ENCODE measurements at regions not wholly inside any gene's neighbourhood (a gene's known extent, or its start where the extent isn't known, plus 50 kb on each side); places are given as distances from the start of the nearest gene placed in this dataset.
A peak's percentile ranks its signal among the peaks of the same experiment; 100 is the strongest.
"Not testable (repeated sequence)": the region's sequence is repeated elsewhere in the genome, so short reads cannot be mapped to it uniquely, and the experiment has no call there.

DNA sequence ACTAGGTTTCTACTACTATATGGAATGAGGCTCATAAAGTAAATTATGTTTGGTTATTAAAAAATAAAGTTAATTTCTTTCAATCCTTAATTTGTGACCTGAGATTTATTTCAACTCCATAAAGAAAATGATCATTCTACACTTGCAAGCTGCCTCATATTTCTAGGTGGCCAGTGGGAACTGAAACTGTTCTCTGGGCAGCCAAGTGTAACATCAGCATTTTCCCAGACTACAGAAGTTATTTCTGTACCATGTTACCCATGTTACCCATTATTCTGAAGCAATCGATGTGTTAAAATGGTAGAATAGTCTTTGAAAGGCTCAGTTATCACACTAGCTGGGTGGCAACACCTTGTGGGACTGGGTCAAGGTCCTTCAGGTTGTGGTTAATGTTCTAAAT is 139.3 kb upstream of the FBXO11 start:
- no peak for DNase-seq

DNA sequence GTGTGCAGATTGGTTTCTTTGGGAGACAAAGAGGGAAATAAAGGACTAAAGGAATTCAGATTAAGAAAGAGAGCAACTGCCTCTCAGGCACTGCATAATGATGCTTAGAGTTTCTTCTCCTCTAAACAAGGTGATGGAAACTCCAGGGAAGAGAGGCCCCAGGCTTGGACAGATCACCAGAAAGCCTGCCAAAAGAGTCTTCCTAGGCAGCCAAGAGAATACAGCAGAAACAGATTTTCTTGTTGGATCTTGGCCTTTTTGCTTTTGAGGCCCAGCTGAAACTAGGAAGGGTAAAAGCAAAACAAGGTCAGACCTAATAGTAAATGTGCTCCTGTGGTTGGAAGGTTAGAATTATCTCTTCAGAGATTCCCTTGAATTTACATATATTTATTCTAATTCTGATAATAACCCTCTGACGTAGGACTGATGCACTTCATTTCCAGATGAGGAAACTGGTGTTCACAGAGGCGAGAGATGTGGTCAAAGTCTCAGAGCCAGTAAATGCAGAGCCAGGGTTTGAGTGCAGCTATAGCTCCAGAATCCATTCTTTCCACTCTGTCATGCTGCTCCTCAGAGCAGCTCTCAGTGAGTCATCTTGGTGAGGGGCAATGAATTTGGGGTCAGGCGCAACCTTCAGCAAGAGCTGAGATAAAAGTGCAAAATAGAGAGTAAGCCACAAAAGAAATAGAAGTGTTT is 142.3 kb upstream of the FBXO11 start:
- peak; percentile 34 for DNase-seq

DNA sequence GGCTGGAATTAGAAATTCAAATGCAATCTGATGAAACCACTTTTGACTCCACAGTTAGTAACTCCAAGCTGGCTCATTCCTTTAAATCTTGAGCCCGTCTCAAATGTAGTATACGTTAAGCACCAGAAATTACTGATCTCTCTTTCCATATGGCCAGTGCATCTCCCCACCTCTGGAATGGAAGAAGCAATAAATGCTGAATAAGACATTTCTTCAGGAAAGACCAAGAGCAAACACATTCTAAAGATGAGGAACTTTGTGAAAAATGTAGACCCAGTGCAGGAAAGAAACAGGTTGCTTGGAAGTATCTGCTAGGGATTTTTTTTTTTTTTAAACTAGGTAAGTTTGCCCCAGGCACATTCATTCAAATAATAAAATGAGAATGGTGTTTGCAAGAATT is 143.1 kb upstream of the FBXO11 start:
- DNase-seq: peak; percentile 19

- no peak for DNase-seq
Measured at GRCh38 chr2:48050711-48051110, 144.4 kb upstream of the FBXO11 start.

DNA sequence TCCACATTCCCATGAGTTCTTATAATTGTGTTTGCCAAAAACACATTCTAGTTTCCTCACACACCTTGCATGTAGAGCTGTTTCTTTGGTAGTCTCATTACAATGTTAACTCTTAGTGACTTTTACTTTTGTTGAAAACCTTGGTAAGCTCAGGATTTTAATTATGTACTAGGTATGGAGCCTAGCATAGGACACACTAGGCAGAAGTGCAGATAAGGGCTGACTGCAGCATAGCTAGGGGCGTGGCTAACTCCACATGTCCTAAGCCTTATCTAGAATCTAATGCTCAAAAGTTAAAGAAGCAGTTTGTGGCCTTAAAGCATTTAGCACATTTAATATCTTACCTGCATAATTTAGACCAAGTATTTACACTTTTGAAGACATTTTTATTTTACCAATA is 153.7 kb upstream of the FBXO11 start:
- no peak for DNase-seq

DNA sequence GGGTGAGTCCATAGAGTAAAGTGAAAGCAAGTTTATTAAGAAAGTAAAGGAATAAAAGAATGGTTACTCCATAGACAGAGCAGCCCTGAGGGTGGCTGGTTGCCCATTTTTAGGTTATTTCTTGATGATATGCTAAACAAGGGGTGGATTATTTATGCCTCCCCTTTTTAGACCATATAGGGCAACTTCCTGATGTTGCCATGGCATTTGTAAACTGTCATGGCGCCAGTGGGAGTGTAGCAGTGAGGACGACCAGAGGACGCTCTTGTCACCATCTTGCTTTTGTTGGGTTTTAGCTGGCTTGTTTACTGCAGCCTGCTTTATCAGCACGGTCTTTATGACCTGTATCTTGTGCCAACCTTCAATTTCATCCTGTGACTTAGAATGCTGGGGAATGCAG is 155.4 kb upstream of the FBXO11 start:
- not testable (repeated sequence) for DNase-seq

GRCh38 chr2:48065096-48065495 is 158.8 kb upstream of the FBXO11 start:
- no peak for DNase-seq

DNA sequence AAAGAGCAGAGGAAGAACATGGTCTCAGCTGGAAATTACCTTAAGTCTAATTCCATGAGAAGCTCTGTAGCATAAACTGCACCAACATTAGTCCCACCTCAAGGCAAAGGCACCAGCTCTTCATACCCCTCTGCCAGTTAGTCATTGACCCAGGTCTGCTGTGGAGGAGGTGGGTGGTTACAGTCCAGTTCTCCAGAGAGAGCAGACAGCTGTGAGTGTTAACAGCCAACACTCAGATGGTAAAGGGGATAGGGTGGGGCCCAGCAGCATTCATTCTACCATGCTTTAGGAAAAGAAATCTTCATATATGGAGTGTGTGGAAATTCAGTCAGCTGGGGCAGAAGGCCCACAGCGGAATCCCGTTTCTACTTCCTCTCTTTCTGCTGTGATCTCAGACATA is 159.7 kb upstream of the FBXO11 start:
- no peak for DNase-seq

DNA sequence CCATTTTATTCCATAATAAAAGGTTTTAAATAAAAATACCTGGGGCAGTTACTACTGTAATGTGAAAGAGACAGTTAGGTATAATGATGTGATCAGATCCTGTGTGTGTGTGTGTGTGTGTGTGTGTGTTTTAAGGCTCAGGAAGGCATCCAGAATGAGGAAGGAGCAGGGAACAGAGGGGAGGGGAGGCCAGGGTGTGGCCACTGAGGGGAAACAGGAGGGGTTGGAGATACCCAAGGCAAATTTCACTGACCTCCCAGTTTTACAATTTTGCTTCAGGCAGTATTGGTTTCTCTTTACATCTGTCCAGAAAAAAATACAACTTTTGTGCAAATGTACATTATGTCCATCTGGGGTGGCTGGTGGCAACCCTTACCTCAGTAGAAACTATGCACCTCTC is 163.5 kb upstream of the FBXO11 start:
- DNase-seq: no peak

- DNase-seq: no peak
Measured at GRCh38 chr2:48070415-48070814, 164.1 kb upstream of the FBXO11 start.

DNA sequence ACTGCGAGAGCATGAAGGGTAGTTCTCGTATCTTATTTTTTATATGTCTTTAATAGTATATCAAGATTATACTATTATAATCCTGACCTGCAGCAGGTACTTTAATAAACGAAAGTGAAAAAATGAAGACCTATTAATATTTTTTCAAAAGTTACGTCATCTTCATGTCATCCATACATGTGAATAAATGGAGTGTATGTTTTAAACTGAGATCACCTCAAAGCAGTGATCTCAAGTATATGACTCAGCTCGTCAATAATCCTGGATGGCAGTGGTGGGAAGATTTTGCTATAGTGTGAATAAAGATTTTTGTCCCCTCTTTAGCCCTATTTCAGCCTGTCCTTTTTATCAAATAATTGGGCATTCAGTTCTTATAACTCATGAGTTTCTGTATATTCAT is 166.3 kb upstream of the FBXO11 start:
- no peak for DNase-seq

- no peak for DNase-seq
Measured at GRCh38 chr2:48075631-48076030, 169.3 kb upstream of the FBXO11 start.

DNA sequence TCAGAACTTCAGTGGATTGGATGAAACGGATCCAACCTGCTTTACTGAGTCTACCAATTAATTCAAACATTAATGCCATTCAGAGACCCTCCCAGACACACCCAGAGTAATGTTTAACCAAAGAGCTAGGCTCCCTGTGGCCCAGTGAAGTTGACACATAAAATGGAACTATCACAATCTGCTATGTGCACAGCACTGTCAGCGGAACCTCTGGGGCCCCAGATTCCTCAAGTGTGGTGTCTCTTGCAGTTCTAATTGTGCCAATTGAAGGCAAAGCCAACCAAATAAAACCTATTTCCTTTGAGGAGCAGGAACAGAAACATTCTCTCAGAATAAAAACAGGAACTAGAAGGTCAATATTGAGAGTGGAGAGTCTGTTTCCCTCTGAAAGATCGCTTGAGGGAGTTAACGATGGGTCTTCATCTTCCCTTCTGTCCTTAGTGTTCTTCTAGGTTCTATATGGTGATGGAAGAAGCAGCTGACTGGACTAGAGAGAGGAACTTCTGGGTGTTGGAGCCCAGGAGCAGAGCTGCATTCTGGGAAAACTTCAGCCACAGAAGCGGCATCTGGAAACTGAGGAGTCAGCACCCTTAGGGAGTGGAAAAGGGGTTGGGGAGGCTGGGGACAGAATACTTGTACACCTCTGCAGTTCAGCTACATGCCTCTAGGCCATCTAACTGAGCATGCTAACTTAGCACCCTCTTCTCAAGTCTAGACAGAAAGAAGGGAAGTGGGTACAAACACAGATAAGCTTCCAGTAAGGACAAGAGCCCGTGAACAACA is 174.4 kb upstream of the FBXO11 start:
- DNase-seq: no peak

DNA sequence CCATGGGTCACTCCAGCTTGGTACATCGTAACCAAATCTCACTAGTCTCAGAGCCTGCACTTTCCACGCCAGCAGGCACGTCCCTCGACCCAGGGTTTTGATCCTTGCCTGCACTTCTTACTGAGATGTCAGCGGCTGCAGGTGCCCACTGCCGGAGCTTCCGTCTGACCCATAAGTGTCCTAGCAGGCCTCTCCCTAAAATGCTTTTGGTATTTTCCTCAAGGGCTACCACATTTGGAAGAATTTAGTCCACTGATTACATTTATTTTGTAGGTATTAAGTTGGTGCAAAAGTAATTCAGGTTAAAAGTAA is 175.0 kb upstream of the FBXO11 start:
- no peak for DNase-seq

- DNase-seq: no peak
Measured at GRCh38 chr2:48085888-48086287, 179.6 kb upstream of the FBXO11 start.

- no peak for DNase-seq
Measured at GRCh38 chr2:48088994-48089393, 182.7 kb upstream of the FBXO11 start.

DNA sequence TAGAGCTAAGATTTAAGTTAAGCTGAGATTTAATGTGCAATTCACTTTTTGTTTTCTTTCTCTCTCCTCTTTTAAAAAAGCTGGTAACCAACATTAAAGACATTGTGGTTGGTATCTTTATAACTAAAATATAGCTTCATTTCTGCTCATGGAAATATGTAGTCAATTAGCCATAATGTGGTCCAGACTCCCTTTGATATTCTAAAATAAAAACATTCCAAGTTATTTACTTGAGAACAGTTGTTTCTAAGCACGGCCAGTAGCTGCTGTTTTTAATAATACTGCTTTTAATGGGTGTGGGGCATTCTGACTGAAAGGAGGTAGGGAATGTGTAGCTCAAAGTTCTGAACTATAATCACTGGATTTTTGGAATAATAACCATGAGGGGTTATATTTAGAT is 183.3 kb upstream of the FBXO11 start:
- no peak for DNase-seq

DNA sequence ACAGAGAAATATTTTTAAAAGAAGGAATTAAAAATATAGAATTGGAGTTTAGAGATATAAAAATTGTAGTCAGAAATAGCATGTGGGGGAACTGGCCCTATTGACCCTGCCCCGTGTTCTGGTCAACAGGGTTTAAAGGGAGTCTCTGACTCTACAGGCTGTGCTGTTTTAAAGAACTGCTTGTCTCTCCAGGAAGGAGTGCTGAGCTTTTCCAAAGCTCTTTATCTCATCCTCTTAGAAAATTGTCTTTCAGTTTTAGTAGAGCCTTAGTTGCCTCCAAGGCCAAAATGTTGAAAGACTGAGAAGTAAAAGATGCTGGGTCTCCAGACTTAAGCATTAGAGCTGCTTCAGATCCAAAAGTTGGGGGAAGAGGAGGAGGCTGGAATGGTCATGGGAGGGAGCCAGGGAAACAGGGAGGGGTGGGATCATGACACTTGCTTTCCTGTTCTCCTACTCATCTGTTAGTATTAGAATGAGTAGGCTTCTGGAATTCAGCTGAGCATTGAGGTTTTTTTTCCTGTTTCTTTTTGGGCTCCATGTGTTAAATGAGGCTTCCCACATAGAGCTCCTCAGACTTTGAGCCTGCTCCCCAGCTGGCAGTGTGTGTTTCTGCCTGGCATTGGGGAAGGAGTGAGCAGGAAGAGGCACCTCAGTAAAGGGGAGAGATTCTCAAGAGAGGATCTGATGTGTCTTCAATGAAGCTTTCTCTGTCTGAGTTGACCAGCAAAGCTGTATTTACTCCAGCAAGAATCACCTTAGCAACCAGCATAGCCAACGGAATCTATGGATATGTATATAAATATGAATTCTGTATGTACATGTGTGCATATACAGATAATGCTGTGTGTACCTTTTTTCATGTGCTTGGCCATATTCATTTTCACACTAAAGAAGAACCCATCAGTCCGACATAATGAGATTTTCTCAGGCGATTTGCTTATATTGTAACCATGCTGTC is 186.8 kb upstream of the FBXO11 start:
- DNase-seq: peak; percentile 26

GRCh38 chr2:48096765-48097164 is 190.5 kb upstream of the FBXO11 start:
- not testable (repeated sequence) for DNase-seq

DNA sequence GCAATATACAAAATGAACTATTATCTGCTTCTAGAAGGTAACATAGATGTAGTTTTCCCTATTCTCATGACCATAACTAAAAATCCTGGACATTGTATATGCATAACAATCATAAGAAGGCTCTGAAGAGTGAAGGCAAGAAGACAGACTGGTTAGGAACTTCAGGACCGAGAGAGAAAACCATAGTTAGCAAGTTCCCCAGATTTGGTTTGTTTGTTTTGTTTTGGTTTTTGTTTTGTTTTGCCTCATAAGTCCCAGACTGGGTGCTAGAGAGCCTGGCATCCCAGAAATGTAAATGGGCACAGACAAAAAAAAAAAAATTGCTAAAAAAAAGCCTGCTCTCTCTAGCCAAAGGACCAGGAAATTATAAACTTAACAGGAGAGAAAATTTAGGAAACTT is 192.2 kb upstream of the FBXO11 start:
- DNase-seq: no peak

- no peak for DNase-seq
Measured at GRCh38 chr2:48104418-48104817, 198.1 kb upstream of the FBXO11 start.

GRCh38 chr2:48105848-48106247 is 199.6 kb upstream of the FBXO11 start:
- no peak for DNase-seq

DNA sequence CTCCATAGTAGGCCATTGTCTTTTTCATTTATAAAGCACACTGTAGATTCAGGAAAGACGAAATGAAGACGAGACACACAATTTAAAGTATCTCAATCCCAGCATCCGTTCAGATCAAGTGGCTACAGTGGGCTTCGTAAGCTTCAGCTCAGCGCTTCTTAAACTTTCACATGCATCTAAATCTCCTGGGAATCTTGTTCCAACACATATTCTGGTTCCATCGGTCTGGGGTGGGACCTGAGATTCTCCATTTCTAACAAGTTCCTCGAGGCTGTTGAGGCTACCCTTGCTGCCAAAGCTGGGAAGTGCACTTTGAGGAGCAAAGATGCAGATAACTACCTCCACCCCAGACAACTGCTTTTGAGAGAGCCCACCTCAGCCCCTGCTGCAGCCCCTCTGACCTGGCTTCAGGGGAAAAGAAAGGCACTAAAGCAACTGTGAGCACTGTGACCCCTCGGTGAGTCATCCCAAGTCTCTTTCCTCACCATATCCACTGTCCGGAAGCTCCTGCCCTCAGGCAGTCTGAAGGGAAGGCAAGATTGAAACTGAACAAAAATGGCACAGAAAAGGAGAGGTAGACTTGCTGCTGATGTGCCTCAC is 201.1 kb upstream of the FBXO11 start:
- peak; percentile 74 for DNase-seq
